ENCODE measurements at regions not wholly inside any gene's neighbourhood (a gene's known extent, or its start where the extent isn't known, plus 50 kb on each side); places are given as distances from the start of the nearest gene placed in this dataset.
"Not testable (repeated sequence)": the region's sequence is repeated elsewhere in the genome, so short reads cannot be mapped to it uniquely, and the experiment has no call there.

- DNase-seq (ENCODE audit: extremely low spot score) = no peak
- Histone ChIP-seq H3K4me3 (no peak overlapping the region), H3K27ac (replicated peaks in 1 of 4) (no peak overlapping the region), H3K27me3 (no peaks in the 10 kb centered on the region), H3K4me1 (peaks cover 0 to 11% (median 5%) of the 10 kb centered on the region in 4 donors), H3K36me3 (no peaks in the 10 kb centered on the region), H3K9me3 (no peaks in the 10 kb centered on the region)
- 58% methylated on average over 1 of the region's 1 CpG for WGBS
- TF ChIP-seq, protein P1, sequence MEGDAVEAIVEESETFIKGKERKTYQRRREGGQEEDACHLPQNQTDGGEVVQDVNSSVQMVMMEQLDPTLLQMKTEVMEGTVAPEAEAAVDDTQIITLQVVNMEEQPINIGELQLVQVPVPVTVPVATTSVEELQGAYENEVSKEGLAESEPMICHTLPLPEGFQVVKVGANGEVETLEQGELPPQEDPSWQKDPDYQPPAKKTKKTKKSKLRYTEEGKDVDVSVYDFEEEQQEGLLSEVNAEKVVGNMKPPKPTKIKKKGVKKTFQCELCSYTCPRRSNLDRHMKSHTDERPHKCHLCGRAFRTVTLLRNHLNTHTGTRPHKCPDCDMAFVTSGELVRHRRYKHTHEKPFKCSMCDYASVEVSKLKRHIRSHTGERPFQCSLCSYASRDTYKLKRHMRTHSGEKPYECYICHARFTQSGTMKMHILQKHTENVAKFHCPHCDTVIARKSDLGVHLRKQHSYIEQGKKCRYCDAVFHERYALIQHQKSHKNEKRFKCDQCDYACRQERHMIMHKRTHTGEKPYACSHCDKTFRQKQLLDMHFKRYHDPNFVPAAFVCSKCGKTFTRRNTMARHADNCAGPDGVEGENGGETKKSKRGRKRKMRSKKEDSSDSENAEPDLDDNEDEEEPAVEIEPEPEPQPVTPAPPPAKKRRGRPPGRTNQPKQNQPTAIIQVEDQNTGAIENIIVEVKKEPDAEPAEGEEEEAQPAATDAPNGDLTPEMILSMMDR (IDR thresholded peaks at IDR 0.05) = no peak
- TF ChIP-seq EP300 (IDR thresholded peaks at IDR 0.05) = no peak
- no peak for TF ChIP-seq POLR2AphosphoS5 (IDR thresholded peaks at IDR 0.05)
- no peak for TF ChIP-seq POLR2A (IDR thresholded peaks at IDR 0.05; ENCODE audit: low read depth)
- intact Hi-C loops (cut with DNase I) = no loop called here
Measured at GRCh38 chr6:82555801-82556200, 192.2 kb downstream of the TPBG start.

DNA sequence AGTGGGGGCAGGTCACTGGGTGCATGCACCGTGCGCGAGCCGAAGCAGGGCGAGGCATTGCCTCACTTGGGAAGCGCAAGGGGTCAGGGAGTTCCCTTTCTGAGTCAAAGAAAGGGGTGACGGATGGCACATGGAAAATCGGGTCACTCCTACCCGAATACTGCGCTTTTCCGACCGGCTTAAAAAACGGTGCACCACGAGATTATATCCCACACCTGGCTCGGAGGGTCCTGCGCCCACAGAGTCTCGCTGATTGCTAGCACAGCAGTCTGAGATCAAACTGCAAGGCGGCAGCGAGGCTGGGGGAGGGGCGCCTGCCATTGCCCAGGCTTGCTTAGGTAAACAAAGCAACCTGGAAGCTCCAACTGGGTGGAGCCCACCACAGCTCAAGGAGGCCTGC is 194.9 kb downstream of the TPBG start:
- peaks cover 0 to 11% (median 5%) of the 10 kb centered on the region in 4 donors for H3K4me1 ChIP-seq
- H3K9me3 ChIP-seq; intact Hi-C loops (cut with DNase I); H3K27ac ChIP-seq (replicated peaks in 1 of 4); H3K4me3 ChIP-seq; H3K27me3 ChIP-seq; DNase-seq (ENCODE audit: extremely low spot score); H3K36me3 ChIP-seq: not testable (repeated sequence)
- WGBS = 94% methylated on average over 18 of the region's 20 CpGs

DNA sequence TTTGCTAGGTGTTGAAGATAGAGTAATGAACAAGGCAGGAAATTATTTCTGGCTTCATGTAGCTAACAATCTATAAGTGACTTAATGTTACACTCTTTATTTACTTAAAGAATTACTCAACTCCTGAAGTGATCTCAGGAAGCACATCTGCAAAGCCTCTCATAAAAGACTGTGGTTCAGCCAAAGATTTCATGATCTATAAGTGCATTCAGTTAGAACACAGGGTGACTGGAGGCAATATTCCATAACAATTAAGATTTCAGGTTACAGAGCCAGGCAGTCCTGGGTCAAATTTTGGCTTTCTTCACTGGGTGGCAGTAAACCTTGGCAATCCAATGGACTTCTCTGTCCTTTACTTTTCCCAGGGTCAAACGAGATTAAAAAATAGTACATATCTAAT is 204.0 kb downstream of the TPBG start:
- Histone ChIP-seq H3K27me3 (no peaks in the 10 kb centered on the region), H3K36me3 (no peaks in the 10 kb centered on the region), H3K27ac (replicated peaks in 1 of 4) (no peak overlapping the region), H3K9me3 (no peaks in the 10 kb centered on the region), H3K4me3 (no peak overlapping the region), H3K4me1 (peaks cover 0 to 4% (median 0%) of the 10 kb centered on the region in 4 donors)
- WGBS = 48% methylated on average over 1 of the region's 1 CpG
- no peak for TF ChIP-seq POLR2AphosphoS5 (IDR thresholded peaks at IDR 0.05)
- TF ChIP-seq, protein P1 (IDR thresholded peaks at IDR 0.05) = no peak
- TF ChIP-seq EP300 (IDR thresholded peaks at IDR 0.05) = no peak
- TF ChIP-seq POLR2A (IDR thresholded peaks at IDR 0.05; ENCODE audit: low read depth) = no peak
- no peak for DNase-seq (ENCODE audit: extremely low spot score)
- intact Hi-C loops (cut with DNase I) = no loop called here

GRCh38 chr6:82568290-82568993 is 204.8 kb downstream of the TPBG start:
- Histone ChIP-seq H3K27me3 (no peaks in the 10 kb centered on the region), H3K36me3 (no peaks in the 10 kb centered on the region), H3K4me1 (peaks cover 0 to 6% (median 2%) of the 10 kb centered on the region in 4 donors), H3K4me3 (no peak overlapping the region), H3K9me3 (no peaks in the 10 kb centered on the region), H3K27ac (replicated peaks in 1 of 4) (no peak overlapping the region)
- DNase-seq (ENCODE audit: extremely low spot score) = no peak
- intact Hi-C loops (cut with DNase I) = no loop called here
- no peak for TF ChIP-seq POLR2A (IDR thresholded peaks at IDR 0.05; ENCODE audit: low read depth)
- TF ChIP-seq EP300 (IDR thresholded peaks at IDR 0.05) = no peak
- TF ChIP-seq, protein P1 (IDR thresholded peaks at IDR 0.05) = no peak
- TF ChIP-seq POLR2AphosphoS5 (IDR thresholded peaks at IDR 0.05) = no peak
- whole genome bisulfite sequencing = 69% methylated on average over 6 of the region's 6 CpGs

DNA sequence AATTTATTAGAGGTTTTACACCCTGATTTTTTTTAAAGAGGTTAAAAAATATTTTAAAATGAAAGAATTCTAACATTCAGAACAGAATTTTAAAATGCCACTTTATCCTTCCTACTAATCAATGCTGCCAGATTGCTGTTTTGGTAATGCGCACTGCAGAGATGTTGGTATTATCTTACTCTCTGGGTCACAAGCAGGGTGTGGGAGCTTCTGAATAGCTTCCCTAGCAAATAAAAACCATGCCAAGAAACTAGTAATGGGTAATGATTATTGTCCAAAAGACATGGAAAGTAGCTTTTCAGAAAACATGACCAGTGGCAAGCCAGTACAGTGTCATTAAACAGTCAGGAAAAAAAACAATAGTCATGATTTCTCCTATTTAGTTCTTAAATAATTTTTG is 205.4 kb downstream of the TPBG start:
- H3K27me3 ChIP-seq = no peaks in the 10 kb centered on the region
- H3K27ac ChIP-seq (replicated peaks in 1 of 4) = no peak overlapping the region
- peaks cover 0 to 6% (median 3%) of the 10 kb centered on the region in 4 donors for H3K4me1 ChIP-seq
- intact Hi-C loops (cut with DNase I) = no loop called here
- no peaks in the 10 kb centered on the region for H3K36me3 ChIP-seq
- H3K4me3 ChIP-seq = no peak overlapping the region
- WGBS = 91% methylated on average over 1 of the region's 1 CpG
- DNase-seq (ENCODE audit: extremely low spot score) = no peak
- H3K9me3 ChIP-seq = no peaks in the 10 kb centered on the region
- TF ChIP-seq POLR2A (IDR thresholded peaks at IDR 0.05; ENCODE audit: low read depth) (no peak), EP300 (IDR thresholded peaks at IDR 0.05) (no peak), POLR2AphosphoS5 (IDR thresholded peaks at IDR 0.05) (no peak)
- TF ChIP-seq, protein P1 (IDR thresholded peaks at IDR 0.05) = no peak

Data from esophagus muscularis mucosa (tissue), 4 donors.